GDM1 (cell line): ENCODE measurements at regions not wholly inside any gene's neighbourhood (a gene's known extent, or its start where the extent isn't known, plus 50 kb on each side); places are given as distances from the start of the nearest gene placed in this dataset.
"Not testable (repeated sequence)": the region's sequence is repeated elsewhere in the genome, so short reads cannot be mapped to it uniquely, and the experiment has no call there.

Experiments
- DNase-seq: peaks from one replicate; lab custom pipeline; 2025; lab: John Stamatoyannopoulos, UW

GRCh38 chr2:35545301-35545700, 810.3 kb upstream of the CRIM1 start:
- no peak for DNase-seq

GRCh38 chr2:35538796-35539195, 816.8 kb upstream of the CRIM1 start:
- DNase-seq: no peak

GRCh38 chr2:35530615-35531135, 824.9 kb upstream of the CRIM1 start:
- no peak for DNase-seq

GRCh38 chr2:35526741-35527140, 828.8 kb upstream of the CRIM1 start:
- no peak for DNase-seq

- no peak for DNase-seq
These were observed 833.1 kb upstream of the CRIM1 start for GRCh38 chr2:35522450-35522849.

- no peak for DNase-seq
These were observed 844.9 kb upstream of the CRIM1 start for GRCh38 chr2:35510636-35511035.

- DNase-seq: no peak
These were observed 847.0 kb upstream of the CRIM1 start for GRCh38 chr2:35508601-35509000.

- DNase-seq: no peak
These were observed 851.2 kb upstream of the CRIM1 start for GRCh38 chr2:35504419-35504818.

- no peak for DNase-seq
These were observed 851.8 kb upstream of the CRIM1 start for GRCh38 chr2:35503738-35504199.

- DNase-seq: no peak
These were observed 852.3 kb upstream of the CRIM1 start for GRCh38 chr2:35503311-35503710.

- DNase-seq: no peak
These were observed 854.5 kb upstream of the CRIM1 start for GRCh38 chr2:35501076-35501475.

- no peak for DNase-seq
These were observed 859.6 kb upstream of the CRIM1 start for GRCh38 chr2:35496022-35496421.

GRCh38 chr2:35495182-35495581, 860.4 kb upstream of the CRIM1 start:
- no peak for DNase-seq

GRCh38 chr2:35478121-35478520, 877.5 kb upstream of the CRIM1 start:
- DNase-seq: not testable (repeated sequence)

- no peak for DNase-seq
These were observed 887.3 kb upstream of the CRIM1 start for GRCh38 chr2:35468245-35468644.

GRCh38 chr2:35463805-35464596, 891.6 kb upstream of the CRIM1 start:
- no peak for DNase-seq

- no peak for DNase-seq
These were observed 893.2 kb upstream of the CRIM1 start for GRCh38 chr2:35462226-35462998.

- DNase-seq: no peak
These were observed 894.2 kb upstream of the CRIM1 start for GRCh38 chr2:35461406-35461805.

GRCh38 chr2:35454966-35455638, 900.5 kb upstream of the CRIM1 start:
- no peak for DNase-seq

GRCh38 chr2:35447821-35448220, 907.8 kb upstream of the CRIM1 start:
- no peak for DNase-seq

GRCh38 chr2:35447215-35447614, 908.4 kb upstream of the CRIM1 start:
- no peak for DNase-seq

GRCh38 chr2:35443087-35443486, 912.5 kb upstream of the CRIM1 start:
- no peak for DNase-seq
